ENCODE measurements at regions not wholly inside any gene's neighbourhood (a gene's known extent, or its start where the extent isn't known, plus 50 kb on each side); places are given as distances from the start of the nearest gene placed in this dataset.
"Not testable (repeated sequence)": the region's sequence is repeated elsewhere in the genome, so short reads cannot be mapped to it uniquely, and the experiment has no call there.

DNA sequence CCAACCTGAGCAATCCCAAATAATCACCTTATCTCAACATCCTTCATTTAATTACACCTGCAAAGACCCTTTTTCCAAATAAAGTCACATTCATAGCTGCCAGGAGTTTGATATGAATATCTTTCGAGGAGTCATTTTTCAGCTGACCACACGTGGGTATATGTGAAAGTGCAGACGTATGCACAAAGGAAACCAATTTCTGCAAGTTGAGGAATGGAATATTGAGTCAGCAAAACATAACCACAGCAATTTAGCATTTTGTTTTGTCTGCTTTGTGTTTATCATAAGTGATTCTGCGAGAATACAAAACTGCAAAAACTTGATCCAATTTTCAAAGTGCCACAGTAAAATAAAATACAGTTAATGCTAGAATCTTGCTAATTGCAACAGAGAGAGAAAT is 295.9 kb downstream of the SUCLA2 start:
- no peak for DNase-seq (ENCODE audit: low spot score)

DNA sequence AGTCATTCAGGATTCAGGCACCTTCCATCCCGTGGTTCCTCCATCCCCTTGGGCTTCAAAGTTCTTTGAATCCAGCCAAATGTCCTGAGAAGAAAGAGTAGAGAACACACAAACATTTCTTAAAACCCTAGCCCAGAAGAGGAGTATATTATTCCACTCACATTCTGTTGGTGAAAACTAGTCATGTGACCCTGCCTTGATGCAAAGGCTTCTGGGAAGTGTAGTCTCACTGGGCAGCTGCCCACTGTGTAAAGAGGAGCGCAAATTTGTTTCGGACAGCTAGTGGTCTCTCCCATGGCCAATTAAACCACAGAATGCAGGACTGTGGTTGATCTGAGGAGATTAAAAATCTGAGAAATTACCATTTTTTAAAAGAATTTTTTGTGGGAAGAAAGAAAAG is 304.4 kb downstream of the SUCLA2 start:
- DNase-seq (ENCODE audit: low spot score), result no peak

DNA sequence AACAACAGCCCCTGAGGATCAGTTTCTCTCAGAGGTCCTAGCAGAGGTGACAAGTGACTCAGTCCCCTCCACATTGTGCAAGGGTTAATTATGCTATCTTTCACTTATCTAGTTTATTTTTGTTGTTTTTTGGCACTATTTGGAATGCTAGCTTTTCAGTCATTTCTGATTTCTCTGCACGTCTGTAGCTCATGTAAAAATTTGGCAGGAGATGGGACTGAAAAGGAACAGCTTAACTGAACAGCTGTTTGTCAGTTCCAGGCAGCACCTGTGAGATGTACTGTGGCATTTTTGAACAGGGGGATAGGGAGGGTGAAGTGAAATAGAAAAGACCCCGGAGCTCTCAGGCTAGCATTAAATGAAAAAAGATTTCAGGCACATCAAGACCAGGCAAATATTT is 313.5 kb downstream of the SUCLA2 start:
- no peak for DNase-seq (ENCODE audit: low spot score)

DNA sequence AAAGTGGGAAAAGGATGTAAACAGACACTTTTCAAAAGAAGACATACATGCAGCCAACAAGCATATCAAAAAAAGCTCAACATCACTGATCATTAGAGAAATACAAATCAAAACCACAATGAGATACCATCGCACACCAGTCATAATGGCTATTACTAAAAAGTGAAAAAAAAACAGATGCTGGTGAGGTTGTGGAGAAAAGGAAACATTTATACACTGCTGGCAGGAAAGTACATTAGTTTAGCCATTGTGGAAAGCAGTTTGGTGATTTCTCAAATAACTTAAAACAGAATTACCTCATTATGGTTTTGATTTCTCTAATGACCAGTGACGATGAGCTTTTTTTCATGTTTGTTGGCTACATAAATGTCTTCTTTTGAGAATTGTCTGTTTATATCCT is 315.9 kb downstream of the SUCLA2 start:
- not testable (repeated sequence) for DNase-seq (ENCODE audit: low spot score)

DNA sequence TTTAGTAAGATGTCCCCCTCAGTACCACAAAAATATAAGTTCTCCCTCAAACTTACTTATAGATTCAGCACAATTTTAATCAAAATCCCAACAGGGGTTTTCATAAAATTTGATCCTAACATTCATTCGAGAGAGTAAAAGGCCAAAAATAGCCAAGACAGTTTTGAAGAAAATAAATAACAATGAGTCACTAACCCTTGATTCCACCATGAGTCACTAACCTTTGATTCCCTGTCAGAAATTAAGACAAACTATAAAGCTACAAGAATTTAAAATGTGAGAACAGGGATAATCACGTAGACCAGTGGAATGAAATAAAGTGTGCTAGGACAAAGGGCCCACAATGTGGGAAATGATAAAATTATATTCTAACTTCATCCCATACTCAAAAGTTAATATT is 320.3 kb downstream of the SUCLA2 start:
- no peak for DNase-seq (ENCODE audit: low spot score)

- DNase-seq (ENCODE audit: low spot score), result no peak
Observed at GRCh38 chr13:47679401-47679800, 321.7 kb downstream of the SUCLA2 start.

- DNase-seq (ENCODE audit: low spot score), result no peak
Observed at GRCh38 chr13:47678201-47678968, 322.7 kb downstream of the SUCLA2 start.

- DNase-seq (ENCODE audit: low spot score), result no peak
Observed at GRCh38 chr13:47675871-47676270, 325.2 kb downstream of the SUCLA2 start.

DNA sequence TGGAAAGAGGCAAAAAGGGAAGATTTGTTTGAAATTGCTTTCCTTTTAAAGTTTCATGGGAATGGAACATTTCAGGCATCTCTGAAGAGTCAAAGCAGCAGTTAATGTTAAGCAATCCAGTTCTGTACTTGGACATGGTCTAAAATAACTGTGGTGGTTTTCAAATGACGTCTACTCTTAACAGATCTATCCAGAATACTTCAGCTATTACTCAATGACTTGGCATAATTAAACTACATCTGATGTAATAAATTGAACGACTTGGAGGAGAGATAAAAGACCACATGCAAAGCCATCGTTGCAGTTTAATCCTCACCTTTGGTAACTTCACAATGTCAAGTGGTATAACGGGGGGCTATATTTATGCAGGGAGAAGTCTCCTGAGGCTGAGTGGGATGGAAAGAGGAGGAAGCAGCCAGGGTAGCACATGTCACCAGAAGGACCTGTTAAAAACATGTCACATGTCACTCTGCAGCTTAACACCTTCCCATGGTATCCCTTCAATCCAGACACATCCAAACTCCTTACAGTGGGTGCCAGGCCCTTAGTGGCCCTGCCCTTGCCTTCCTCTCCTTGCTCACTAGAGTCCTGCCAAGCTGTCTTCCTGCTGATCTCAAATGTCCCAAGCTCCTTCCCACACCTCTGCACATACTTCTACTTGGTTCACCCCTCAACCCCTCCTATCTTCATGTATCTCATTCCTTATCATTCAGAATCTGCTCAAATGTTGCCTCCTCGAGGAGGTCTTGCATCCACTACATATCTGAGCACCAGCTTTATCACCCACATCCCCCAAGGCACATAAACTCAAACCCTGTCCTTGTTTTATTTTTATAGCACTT is 327.8 kb downstream of the SUCLA2 start:
- DNase-seq (ENCODE audit: low spot score), result no peak

GRCh38 chr13:47672245-47673008 is 328.6 kb downstream of the SUCLA2 start:
- no peak for DNase-seq (ENCODE audit: low spot score)

GRCh38 chr13:47671776-47672175 is 329.3 kb downstream of the SUCLA2 start:
- no peak for DNase-seq (ENCODE audit: low spot score)

DNA sequence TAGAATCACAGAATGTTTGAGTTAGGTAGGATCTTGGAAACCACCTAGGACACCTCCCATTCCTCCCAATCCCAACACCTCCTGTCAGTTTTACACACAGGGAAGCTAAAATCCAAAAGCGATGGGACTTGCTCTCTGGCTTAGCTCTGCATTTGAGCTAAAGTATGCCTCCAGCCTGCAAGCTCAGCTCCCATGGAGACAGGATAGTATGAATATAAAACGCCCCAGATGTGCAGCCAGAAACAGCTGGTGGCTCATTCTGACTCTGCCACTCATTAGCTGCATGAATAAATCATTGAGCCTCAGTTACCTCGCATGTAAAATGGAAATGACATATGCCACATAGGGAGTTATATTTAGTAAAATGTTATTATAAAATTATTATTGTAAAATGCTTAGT is 336.0 kb downstream of the SUCLA2 start:
- no peak for DNase-seq (ENCODE audit: low spot score)

DNA sequence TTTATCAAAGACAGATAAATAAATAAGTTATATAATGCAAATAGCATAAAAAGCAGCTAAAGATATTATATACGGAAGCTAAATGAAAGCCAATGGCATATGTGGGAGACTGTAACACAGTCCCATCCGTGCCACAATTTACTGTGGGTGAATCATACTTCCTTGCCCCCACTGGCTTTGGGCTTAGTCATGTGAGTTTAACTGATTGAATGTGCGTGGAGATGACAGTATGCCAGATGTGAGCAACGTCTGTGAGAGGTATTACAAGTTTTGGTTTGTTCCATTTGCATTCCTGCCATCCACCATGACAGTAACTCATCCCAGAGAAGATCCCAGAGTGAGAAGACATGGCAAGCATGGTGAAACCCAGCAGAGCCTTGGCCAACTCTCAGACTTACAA is 340.0 kb downstream of the SUCLA2 start:
- no peak for DNase-seq (ENCODE audit: low spot score)

GRCh38 chr13:47656651-47657050 is 344.4 kb downstream of the SUCLA2 start:
- no peak for DNase-seq (ENCODE audit: low spot score)

DNA sequence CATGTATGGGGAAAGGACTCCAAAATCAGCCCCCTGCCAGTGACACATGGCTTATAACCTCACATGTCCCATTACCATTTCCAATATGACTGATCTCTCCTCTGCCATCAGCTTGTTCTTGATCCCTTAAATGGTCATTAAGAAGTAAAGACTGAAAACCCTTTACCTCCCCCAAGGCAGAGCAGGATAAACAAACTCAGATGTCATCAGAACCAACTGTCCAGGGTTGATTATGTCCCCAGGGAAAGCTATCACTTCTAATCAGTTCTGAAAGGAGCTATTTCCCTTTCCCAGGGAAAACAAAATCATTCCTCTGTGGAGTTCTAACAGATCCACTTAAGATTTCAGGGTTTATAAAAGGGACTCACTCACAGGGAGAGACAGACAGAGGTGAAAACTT is 350.9 kb downstream of the SUCLA2 start:
- no peak for DNase-seq (ENCODE audit: low spot score)

DNA sequence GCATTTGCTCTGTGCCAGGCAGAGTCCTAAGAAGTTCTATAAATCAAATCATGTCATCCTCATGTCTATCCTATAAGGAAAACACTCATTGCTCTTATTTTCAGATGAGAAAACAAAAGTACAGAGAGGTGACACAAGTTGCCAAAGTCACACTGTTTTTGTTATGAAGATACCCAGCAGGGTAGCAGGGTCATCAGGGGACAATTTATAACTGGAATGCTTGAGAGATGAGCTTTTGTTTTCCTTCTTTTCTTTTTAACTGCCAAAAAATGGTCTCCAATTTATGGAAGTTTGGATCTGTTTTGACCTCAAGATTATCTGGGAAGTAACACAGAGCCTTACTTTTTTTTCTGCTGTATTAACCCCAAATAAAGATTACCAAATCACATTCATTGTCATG is 354.1 kb downstream of the SUCLA2 start:
- DNase-seq (ENCODE audit: low spot score), result no peak

- no peak for DNase-seq (ENCODE audit: low spot score)
Observed at GRCh38 chr13:47646298-47646697, 354.8 kb downstream of the SUCLA2 start.

GRCh38 chr13:47639738-47640447 is 361.2 kb downstream of the SUCLA2 start:
- DNase-seq (ENCODE audit: low spot score), result no peak

DNA sequence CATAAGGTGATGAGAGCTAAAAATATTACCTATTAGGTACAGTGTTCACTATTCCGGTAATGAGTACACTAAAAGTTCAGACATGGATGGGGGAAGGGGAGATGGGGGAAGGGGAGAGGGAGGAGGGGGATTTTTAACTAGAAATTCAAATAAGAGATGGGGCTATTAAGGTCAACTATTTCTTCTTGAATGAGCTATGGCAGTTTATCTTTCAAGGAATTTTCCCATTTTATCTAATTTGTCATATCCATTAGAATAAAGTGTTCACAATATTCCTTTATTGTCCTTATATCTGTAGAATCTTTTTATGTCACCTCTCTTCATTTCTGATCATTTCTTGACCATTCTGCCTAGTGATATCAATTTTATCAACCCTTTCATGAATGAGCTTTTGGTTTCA is 362.4 kb downstream of the SUCLA2 start:
- DNase-seq (ENCODE audit: low spot score), result no peak

- no peak for DNase-seq (ENCODE audit: low spot score)
Observed at GRCh38 chr13:47632311-47632710, 368.8 kb downstream of the SUCLA2 start.

- DNase-seq (ENCODE audit: low spot score), result no peak
Observed at GRCh38 chr13:47628666-47629065, 372.4 kb downstream of the SUCLA2 start.

GRCh38 chr13:47623862-47624261 is 377.2 kb downstream of the SUCLA2 start:
- no peak for DNase-seq (ENCODE audit: low spot score)
